ENCODE measurements at regions not wholly inside any gene's neighbourhood (a gene's known extent, or its start where the extent isn't known, plus 50 kb on each side); places are given as distances from the start of the nearest gene placed in this dataset.

GRCh38 chr15:93705753-93706455, 525.5 kb upstream of the MCTP2 start:
- TF ChIP-seq POLR2AphosphoS5 (IDR thresholded peaks at IDR 0.05; ENCODE audit: borderline replicate concordance, low read depth, low read length) = no peak
- TF ChIP-seq EZH2 (IDR thresholded peaks at IDR 0.05) = no peak
- TF ChIP-seq FOXP2 (optimal IDR thresholded peaks at IDR 0.05; ENCODE audit: control extremely low read depth, extremely low read length, insufficient read depth) = no peak
- no peak overlapping the region for H3K4me3 ChIP-seq
- no peaks in the 10 kb centered on the region for H3K36me3 ChIP-seq (ENCODE audit: insufficient read depth, low read length)
- H3K9ac ChIP-seq (ENCODE audit: insufficient read length) = no peak overlapping the region
- no peak for DNase-seq (ENCODE audit: low read depth, low spot score)
- no peak overlapping the region for H3K27ac ChIP-seq
- H3K9me3 ChIP-seq (ENCODE audit: low read depth, low read length) = no peaks in the 10 kb centered on the region

GRCh38 chr15:93703092-93703739, 528.1 kb upstream of the MCTP2 start:
- no peak overlapping the region for H3K27ac ChIP-seq
- DNase-seq (ENCODE audit: low read depth, low spot score) = no peak
- no peaks in the 10 kb centered on the region for H3K36me3 ChIP-seq (ENCODE audit: insufficient read depth, low read length)
- no peak for TF ChIP-seq FOXP2 (optimal IDR thresholded peaks at IDR 0.05; ENCODE audit: control extremely low read depth, extremely low read length, insufficient read depth)
- no peak overlapping the region for H3K9ac ChIP-seq (ENCODE audit: insufficient read length)
- no peak overlapping the region for H3K4me3 ChIP-seq
- no peaks in the 10 kb centered on the region for H3K9me3 ChIP-seq (ENCODE audit: low read depth, low read length)

- no peaks in the 10 kb centered on the region for H3K36me3 ChIP-seq (ENCODE audit: insufficient read depth, low read length)
- H3K9me3 ChIP-seq (ENCODE audit: low read depth, low read length) = no peaks in the 10 kb centered on the region
- no peak overlapping the region for H3K9ac ChIP-seq (ENCODE audit: insufficient read length)
- no peak overlapping the region for H3K27ac ChIP-seq
- H3K4me3 ChIP-seq = no peak overlapping the region
- DNase-seq (ENCODE audit: low read depth, low spot score) = no peak
- TF ChIP-seq POLR2AphosphoS5 (IDR thresholded peaks at IDR 0.05; ENCODE audit: borderline replicate concordance, low read depth, low read length) (no peak), FOXP2 (optimal IDR thresholded peaks at IDR 0.05; ENCODE audit: control extremely low read depth, extremely low read length, insufficient read depth) (no peak), EZH2 (IDR thresholded peaks at IDR 0.05) (no peak)
Observed at GRCh38 chr15:93700051-93700450, 531.3 kb upstream of the MCTP2 start.

- no peaks in the 10 kb centered on the region for H3K9me3 ChIP-seq (ENCODE audit: low read depth, low read length)
- TF ChIP-seq EZH2 (IDR thresholded peaks at IDR 0.05) (no peak), FOXP2 (optimal IDR thresholded peaks at IDR 0.05; ENCODE audit: control extremely low read depth, extremely low read length, insufficient read depth) (no peak), POLR2AphosphoS5 (IDR thresholded peaks at IDR 0.05; ENCODE audit: borderline replicate concordance, low read depth, low read length) (no peak)
- H3K27ac ChIP-seq = no peak overlapping the region
- no peaks in the 10 kb centered on the region for H3K36me3 ChIP-seq (ENCODE audit: insufficient read depth, low read length)
- no peak overlapping the region for H3K9ac ChIP-seq (ENCODE audit: insufficient read length)
- DNase-seq (ENCODE audit: low read depth, low spot score) = no peak
- H3K4me3 ChIP-seq = no peak overlapping the region
Observed at GRCh38 chr15:93694033-93694432, 537.3 kb upstream of the MCTP2 start.

- Histone ChIP-seq H3K9me3 (ENCODE audit: low read depth, low read length) (no peaks in the 10 kb centered on the region), H3K9ac (ENCODE audit: insufficient read length) (no peak overlapping the region), H3K4me3 (no peak overlapping the region), H3K27ac (no peak overlapping the region), H3K36me3 (ENCODE audit: insufficient read depth, low read length) (no peaks in the 10 kb centered on the region)
- DNase-seq (ENCODE audit: low read depth, low spot score) = no peak
- TF ChIP-seq POLR2AphosphoS5 (IDR thresholded peaks at IDR 0.05; ENCODE audit: borderline replicate concordance, low read depth, low read length) = no peak
- no peak for TF ChIP-seq EZH2 (IDR thresholded peaks at IDR 0.05)
- no peak for TF ChIP-seq FOXP2 (optimal IDR thresholded peaks at IDR 0.05; ENCODE audit: control extremely low read depth, extremely low read length, insufficient read depth)
Observed at GRCh38 chr15:93683651-93684050, 547.7 kb upstream of the MCTP2 start.

GRCh38 chr15:93671387-93671943, 559.9 kb upstream of the MCTP2 start:
- no peak for TF ChIP-seq FOXP2 (optimal IDR thresholded peaks at IDR 0.05; ENCODE audit: control extremely low read depth, extremely low read length, insufficient read depth)
- TF ChIP-seq POLR2AphosphoS5 (IDR thresholded peaks at IDR 0.05; ENCODE audit: borderline replicate concordance, low read depth, low read length) = no peak
- TF ChIP-seq EZH2 (IDR thresholded peaks at IDR 0.05) = no peak
- no peak overlapping the region for H3K27ac ChIP-seq
- no peak overlapping the region for H3K9ac ChIP-seq (ENCODE audit: insufficient read length)
- no peak for DNase-seq (ENCODE audit: low read depth, low spot score)
- H3K4me3 ChIP-seq = no peak overlapping the region
- H3K9me3 ChIP-seq (ENCODE audit: low read depth, low read length) = no peaks in the 10 kb centered on the region
- H3K36me3 ChIP-seq (ENCODE audit: insufficient read depth, low read length) = no peaks in the 10 kb centered on the region

- Histone ChIP-seq H3K4me3 (no peak overlapping the region), H3K27ac (no peak overlapping the region), H3K36me3 (ENCODE audit: insufficient read depth, low read length) (no peaks in the 10 kb centered on the region), H3K9ac (ENCODE audit: insufficient read length) (no peak overlapping the region), H3K9me3 (ENCODE audit: low read depth, low read length) (no peaks in the 10 kb centered on the region)
- no peak for DNase-seq (ENCODE audit: low read depth, low spot score)
- TF ChIP-seq POLR2AphosphoS5 (IDR thresholded peaks at IDR 0.05; ENCODE audit: borderline replicate concordance, low read depth, low read length) (no peak), EZH2 (IDR thresholded peaks at IDR 0.05) (no peak), FOXP2 (optimal IDR thresholded peaks at IDR 0.05; ENCODE audit: control extremely low read depth, extremely low read length, insufficient read depth) (no peak)
Observed at GRCh38 chr15:93670931-93671330, 560.4 kb upstream of the MCTP2 start.

GRCh38 chr15:93664213-93664956, 567.0 kb upstream of the MCTP2 start:
- Histone ChIP-seq H3K36me3 (ENCODE audit: insufficient read depth, low read length) (no peaks in the 10 kb centered on the region), H3K9ac (ENCODE audit: insufficient read length) (no peak overlapping the region), H3K4me3 (no peak overlapping the region), H3K9me3 (ENCODE audit: low read depth, low read length) (no peaks in the 10 kb centered on the region; the same call in 1 of the 2 replicates), H3K27ac (no peak overlapping the region)
- DNase-seq (ENCODE audit: low read depth, low spot score) = no peak
- no peak for TF ChIP-seq FOXP2 (optimal IDR thresholded peaks at IDR 0.05; ENCODE audit: control extremely low read depth, extremely low read length, insufficient read depth)
- no peak for TF ChIP-seq POLR2AphosphoS5 (IDR thresholded peaks at IDR 0.05; ENCODE audit: borderline replicate concordance, low read depth, low read length)
- TF ChIP-seq EZH2 (IDR thresholded peaks at IDR 0.05) = no peak

Data from SK-N-MC (cell line).